ENCODE measurements at regions not wholly inside any gene's neighbourhood (a gene's known extent, or its start where the extent isn't known, plus 50 kb on each side); places are given as distances from the start of the nearest gene placed in this dataset.

DNA sequence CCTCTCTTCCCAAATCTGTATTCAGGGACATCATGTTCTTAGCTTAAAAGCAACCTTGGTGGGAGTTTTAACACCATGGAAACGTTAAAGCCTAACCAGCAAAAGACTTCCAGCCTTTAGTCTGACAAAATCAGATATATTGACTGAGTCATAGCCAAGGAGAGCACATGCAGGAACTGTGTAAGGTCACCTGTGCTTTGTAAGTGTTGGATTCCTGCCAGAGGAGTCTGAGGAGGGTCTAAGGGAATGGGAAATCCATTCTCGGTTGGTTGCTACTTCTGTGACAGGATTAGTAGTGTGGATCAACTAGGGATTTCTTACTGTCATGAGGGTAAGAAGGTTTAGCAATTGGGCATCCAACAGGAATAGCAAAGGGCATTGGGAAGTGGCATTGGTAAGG, 142.0 kb upstream of the CHD1 start:
- no peak for DNase-seq
- no peaks in the 10 kb centered on the region for H3K9me3 ChIP-seq (ENCODE audit: control insufficient read depth, low read length)
- no peaks in the 10 kb centered on the region for H3K9me3 Mint-ChIP-seq
- no peaks in the 10 kb centered on the region for H3K36me3 ChIP-seq (ENCODE audit: control insufficient read depth, insufficient read depth, low read length)
- no peaks in the 10 kb centered on the region for H3K36me3 Mint-ChIP-seq (ENCODE audit: low read depth)
- TF ChIP-seq, protein P1, sequence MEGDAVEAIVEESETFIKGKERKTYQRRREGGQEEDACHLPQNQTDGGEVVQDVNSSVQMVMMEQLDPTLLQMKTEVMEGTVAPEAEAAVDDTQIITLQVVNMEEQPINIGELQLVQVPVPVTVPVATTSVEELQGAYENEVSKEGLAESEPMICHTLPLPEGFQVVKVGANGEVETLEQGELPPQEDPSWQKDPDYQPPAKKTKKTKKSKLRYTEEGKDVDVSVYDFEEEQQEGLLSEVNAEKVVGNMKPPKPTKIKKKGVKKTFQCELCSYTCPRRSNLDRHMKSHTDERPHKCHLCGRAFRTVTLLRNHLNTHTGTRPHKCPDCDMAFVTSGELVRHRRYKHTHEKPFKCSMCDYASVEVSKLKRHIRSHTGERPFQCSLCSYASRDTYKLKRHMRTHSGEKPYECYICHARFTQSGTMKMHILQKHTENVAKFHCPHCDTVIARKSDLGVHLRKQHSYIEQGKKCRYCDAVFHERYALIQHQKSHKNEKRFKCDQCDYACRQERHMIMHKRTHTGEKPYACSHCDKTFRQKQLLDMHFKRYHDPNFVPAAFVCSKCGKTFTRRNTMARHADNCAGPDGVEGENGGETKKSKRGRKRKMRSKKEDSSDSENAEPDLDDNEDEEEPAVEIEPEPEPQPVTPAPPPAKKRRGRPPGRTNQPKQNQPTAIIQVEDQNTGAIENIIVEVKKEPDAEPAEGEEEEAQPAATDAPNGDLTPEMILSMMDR (conservative IDR thresholded peaks at IDR 0.05) = no peak
- no peaks in the 10 kb centered on the region for H3K27me3 Mint-ChIP-seq (ENCODE audit: insufficient read depth)
- 75 to 89% methylated on average over 2 of the region's 2 CpGs for WGBS, 2 experiments (ENCODE audit: insufficient coverage in 1 of 2, insufficient read length in 1 of 2)
- H3K4me1 ChIP-seq (ENCODE audit: control insufficient read depth, insufficient read depth, low read length) = no peaks in the 10 kb centered on the region
- H3K4me3 ChIP-seq (ENCODE audit: low read length) = no peak overlapping the region
- H3K4me3 Mint-ChIP-seq = no peak overlapping the region
- H3K27me3 ChIP-seq (ENCODE audit: control insufficient read depth, insufficient read depth, low read length, poor library complexity, severe bottlenecking) = no peaks in the 10 kb centered on the region
- H3K27ac ChIP-seq (ENCODE audit: low read depth, low read length) = no peak overlapping the region
- no peak overlapping the region for H3K27ac Mint-ChIP-seq
- no peaks in the 10 kb centered on the region for H3K4me1 Mint-ChIP-seq
- H3K9ac ChIP-seq (ENCODE audit: extremely low read depth, low read length, poor library complexity, severe bottlenecking) = no peak overlapping the region

- 85 to 93% methylated on average over 3 to 4 of the region's 4 CpGs for whole genome bisulfite sequencing, 2 experiments (ENCODE audit: insufficient coverage in 1 of 2, insufficient read length in 1 of 2)
- Mint-ChIP-seq H3K9me3 (no peaks in the 10 kb centered on the region), H3K4me1 (no peaks in the 10 kb centered on the region), H3K4me3 (no peak overlapping the region), H3K27ac (no peak overlapping the region), H3K36me3 (ENCODE audit: low read depth) (no peaks in the 10 kb centered on the region), H3K27me3 (ENCODE audit: insufficient read depth) (no peaks in the 10 kb centered on the region)
- no peaks in the 10 kb centered on the region for H3K9me3 ChIP-seq (ENCODE audit: control insufficient read depth, low read length)
- no peak overlapping the region for H3K27ac ChIP-seq (ENCODE audit: low read depth, low read length)
- H3K9ac ChIP-seq (ENCODE audit: extremely low read depth, low read length, poor library complexity, severe bottlenecking) = no peak overlapping the region
- DNase-seq = no peak
- no peaks in the 10 kb centered on the region for H3K4me1 ChIP-seq (ENCODE audit: control insufficient read depth, insufficient read depth, low read length)
- TF ChIP-seq, protein P1 (conservative IDR thresholded peaks at IDR 0.05) = no peak
- no peaks in the 10 kb centered on the region for H3K36me3 ChIP-seq (ENCODE audit: control insufficient read depth, insufficient read depth, low read length)
- no peaks in the 10 kb centered on the region for H3K27me3 ChIP-seq (ENCODE audit: control insufficient read depth, insufficient read depth, low read length, poor library complexity, severe bottlenecking)
- no peak overlapping the region for H3K4me3 ChIP-seq (ENCODE audit: low read length)
Measured at GRCh38 chr5:99070362-99070761, 141.6 kb upstream of the CHD1 start.

DNA sequence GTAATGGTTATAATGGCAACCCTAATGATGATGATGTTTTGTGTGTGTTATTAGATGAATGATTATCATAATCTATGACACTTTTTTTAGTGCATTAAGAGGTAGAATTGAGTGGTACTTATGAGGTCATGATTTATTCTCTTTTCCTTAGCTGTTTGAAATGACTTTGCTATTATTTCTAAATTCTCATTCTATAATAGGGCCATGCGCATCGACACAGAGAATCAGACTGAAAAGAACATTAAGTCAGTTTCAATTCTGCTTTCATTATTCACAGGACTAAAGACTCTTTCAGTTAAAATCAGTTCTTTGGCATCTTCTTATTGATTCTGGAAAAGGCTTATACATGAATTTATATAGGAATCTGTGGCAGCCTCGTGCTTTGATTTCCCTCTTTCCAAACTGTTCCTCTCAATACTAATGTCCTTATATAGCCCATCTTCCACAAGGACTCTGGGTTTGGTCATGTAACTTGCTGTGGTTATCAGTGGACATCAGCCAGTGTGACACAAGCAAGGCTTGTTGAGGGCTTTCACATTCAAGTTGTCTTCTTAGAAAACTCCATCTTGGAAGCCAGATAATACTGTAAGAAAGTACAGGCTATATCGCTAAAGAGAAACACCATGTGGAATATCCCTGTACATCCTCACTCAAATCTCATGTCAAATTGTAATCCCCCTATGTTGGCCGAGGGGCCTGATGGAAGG, 140.3 kb upstream of the CHD1 start:
- Mint-ChIP-seq H3K27ac (no peak overlapping the region), H3K27me3 (ENCODE audit: insufficient read depth) (no peaks in the 10 kb centered on the region), H3K4me1 (no peaks in the 10 kb centered on the region), H3K4me3 (no peak overlapping the region), H3K36me3 (ENCODE audit: low read depth) (no peaks in the 10 kb centered on the region), H3K9me3 (no peaks in the 10 kb centered on the region)
- H3K4me1 ChIP-seq (ENCODE audit: control insufficient read depth, insufficient read depth, low read length) = no peaks in the 10 kb centered on the region
- no peaks in the 10 kb centered on the region for H3K9me3 ChIP-seq (ENCODE audit: control insufficient read depth, low read length)
- H3K27ac ChIP-seq (ENCODE audit: low read depth, low read length) = no peak overlapping the region
- TF ChIP-seq, protein P1 (conservative IDR thresholded peaks at IDR 0.05) = no peak
- 89 to 100% methylated on average over 2 to 5 of the region's 5 CpGs for WGBS, 2 experiments (ENCODE audit: insufficient coverage in 1 of 2, insufficient read length in 1 of 2)
- H3K36me3 ChIP-seq (ENCODE audit: control insufficient read depth, insufficient read depth, low read length) = no peaks in the 10 kb centered on the region
- no peak for DNase-seq
- H3K4me3 ChIP-seq (ENCODE audit: low read length) = no peak overlapping the region
- H3K27me3 ChIP-seq (ENCODE audit: control insufficient read depth, insufficient read depth, low read length, poor library complexity, severe bottlenecking) = no peaks in the 10 kb centered on the region
- no peak overlapping the region for H3K9ac ChIP-seq (ENCODE audit: extremely low read depth, low read length, poor library complexity, severe bottlenecking)

Data from endodermal cell (in vitro differentiated cells).